ENCODE measurements at regions not wholly inside any gene's neighbourhood (a gene's known extent, or its start where the extent isn't known, plus 50 kb on each side); places are given as distances from the start of the nearest gene placed in this dataset.
A peak's percentile ranks its signal among the peaks of the same experiment; 100 is the strongest.

- DNase-seq = no peak
Observed at GRCh38 chr14:25945746-25946145, 652.1 kb downstream of the NOVA1 start.

GRCh38 chr14:25944020-25944419, 653.8 kb downstream of the NOVA1 start:
- peak; percentile 92 to 95 for DNase-seq

- peak in 1 of 2 experiments; percentile 64 for DNase-seq
Observed at GRCh38 chr14:25943329-25943728, 654.5 kb downstream of the NOVA1 start.

- no peak for DNase-seq
Observed at GRCh38 chr14:25942090-25942489, 655.7 kb downstream of the NOVA1 start.

GRCh38 chr14:25933731-25934130, 664.1 kb downstream of the NOVA1 start:
- no peak for DNase-seq

GRCh38 chr14:25929881-25930615, 667.8 kb downstream of the NOVA1 start:
- no peak for DNase-seq

GRCh38 chr14:25911831-25912230, 686.0 kb downstream of the NOVA1 start:
- peak in 1 of 2 experiments; percentile 44 for DNase-seq

GRCh38 chr14:25909045-25909747, 688.6 kb downstream of the NOVA1 start:
- peak; percentile 83 to 85 for DNase-seq

- DNase-seq = peak; percentile 89
Observed at GRCh38 chr14:25908277-25909044, 689.4 kb downstream of the NOVA1 start.

GRCh38 chr14:25904446-25904845, 693.4 kb downstream of the NOVA1 start:
- no peak for DNase-seq

GRCh38 chr14:25899197-25899596, 698.6 kb downstream of the NOVA1 start:
- no peak for DNase-seq

GRCh38 chr14:25896777-25897176, 701.1 kb downstream of the NOVA1 start:
- no peak for DNase-seq

- DNase-seq = no peak
Observed at GRCh38 chr14:25895740-25896139, 702.1 kb downstream of the NOVA1 start.

GRCh38 chr14:25887251-25887878, 710.5 kb downstream of the NOVA1 start:
- no peak for DNase-seq

- DNase-seq = no peak
Observed at GRCh38 chr14:25884657-25885056, 713.2 kb downstream of the NOVA1 start.

- no peak for DNase-seq
Observed at GRCh38 chr14:25882899-25883298, 714.9 kb downstream of the NOVA1 start.

- DNase-seq = no peak
Observed at GRCh38 chr14:25875475-25875874, 722.4 kb downstream of the NOVA1 start.

- DNase-seq = no peak
Observed at GRCh38 chr14:25869854-25870253, 728.0 kb downstream of the NOVA1 start.

- no peak for DNase-seq
Observed at GRCh38 chr14:25868521-25869314, 729.1 kb downstream of the NOVA1 start.

- DNase-seq = no peak
Observed at GRCh38 chr14:25861406-25861805, 736.4 kb downstream of the NOVA1 start.

- no peak for DNase-seq
Observed at GRCh38 chr14:25848601-25849000, 749.2 kb downstream of the NOVA1 start.

- no peak for DNase-seq
Observed at GRCh38 chr14:25846246-25846645, 751.6 kb downstream of the NOVA1 start.

Data from NCI-H1930 (cell line).